ENCODE measurements at regions not wholly inside any gene's neighbourhood (a gene's known extent, or its start where the extent isn't known, plus 50 kb on each side); places are given as distances from the start of the nearest gene placed in this dataset.

DNA sequence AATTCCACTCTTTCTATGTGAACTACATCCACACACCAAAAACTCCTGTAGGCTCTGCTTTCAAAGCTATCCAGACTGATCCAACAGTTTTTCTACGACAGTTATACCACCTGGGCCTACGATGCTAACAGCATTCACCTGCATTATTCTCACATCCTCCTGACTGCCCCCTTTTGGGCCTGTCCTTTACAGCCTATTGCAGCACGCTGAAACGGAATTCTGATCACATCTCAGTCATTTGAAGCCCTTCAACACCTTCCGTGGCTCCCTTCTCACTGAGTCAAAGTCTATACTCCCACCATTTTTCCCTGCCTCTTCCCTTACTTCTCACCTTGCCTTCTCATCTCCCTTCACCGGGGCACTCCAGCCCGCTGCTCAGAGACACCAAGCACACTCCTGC lies 791.3 kb upstream of the KIRREL3 start:
- TF ChIP-seq, protein P1, sequence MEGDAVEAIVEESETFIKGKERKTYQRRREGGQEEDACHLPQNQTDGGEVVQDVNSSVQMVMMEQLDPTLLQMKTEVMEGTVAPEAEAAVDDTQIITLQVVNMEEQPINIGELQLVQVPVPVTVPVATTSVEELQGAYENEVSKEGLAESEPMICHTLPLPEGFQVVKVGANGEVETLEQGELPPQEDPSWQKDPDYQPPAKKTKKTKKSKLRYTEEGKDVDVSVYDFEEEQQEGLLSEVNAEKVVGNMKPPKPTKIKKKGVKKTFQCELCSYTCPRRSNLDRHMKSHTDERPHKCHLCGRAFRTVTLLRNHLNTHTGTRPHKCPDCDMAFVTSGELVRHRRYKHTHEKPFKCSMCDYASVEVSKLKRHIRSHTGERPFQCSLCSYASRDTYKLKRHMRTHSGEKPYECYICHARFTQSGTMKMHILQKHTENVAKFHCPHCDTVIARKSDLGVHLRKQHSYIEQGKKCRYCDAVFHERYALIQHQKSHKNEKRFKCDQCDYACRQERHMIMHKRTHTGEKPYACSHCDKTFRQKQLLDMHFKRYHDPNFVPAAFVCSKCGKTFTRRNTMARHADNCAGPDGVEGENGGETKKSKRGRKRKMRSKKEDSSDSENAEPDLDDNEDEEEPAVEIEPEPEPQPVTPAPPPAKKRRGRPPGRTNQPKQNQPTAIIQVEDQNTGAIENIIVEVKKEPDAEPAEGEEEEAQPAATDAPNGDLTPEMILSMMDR (IDR thresholded peaks at IDR 0.05; ENCODE audit: low read depth, low read length, poor library complexity, severe bottlenecking): no peak
- no peak for TF ChIP-seq EZH2phosphoT487 (IDR thresholded peaks at IDR 0.05; ENCODE audit: borderline replicate concordance, low read length)

Data from DOHH2 (cell line).